H9 (cell line): ENCODE measurements at regions not wholly inside any gene's neighbourhood (a gene's known extent, or its start where the extent isn't known, plus 50 kb on each side); places are given as distances from the start of the nearest gene placed in this dataset.

ENCODE experiments used
- DNase-seq: peaks from one replicate; pipeline ENCODE4 v3.0.0-alpha.2; 2017
- H2AFZ ChIP-seq: one replicate; pipeline ENCODE4 v1.6.1; 2013; ENCODE audit warnings: mild to moderate bottlenecking, low read length, control low read depth, moderate library complexity
- H2AK5ac ChIP-seq: 2 replicates; pipeline ENCODE4 v1.6.1; 2013; ENCODE audit warnings: low read length, control low read depth, mixed read lengths; ENCODE audit not compliant: insufficient read length
- H2BK120ac ChIP-seq: one replicate; pipeline ENCODE4 v1.6.1; 2013; ENCODE audit warnings: low read depth, mild to moderate bottlenecking, low read length, control low read depth, inconsistent platforms; ENCODE audit not compliant: poor library complexity, severe bottlenecking
- H2BK12ac ChIP-seq: 2 replicates; pipeline ENCODE4 v1.6.1; 2013; ENCODE audit warnings: low read length, control low read depth, mixed read lengths, low read depth; ENCODE audit not compliant: insufficient read length
- H2BK15ac ChIP-seq: 2 replicates; pipeline ENCODE4 v1.6.1; 2013; ENCODE audit warnings: low read depth, low read length, control low read depth
- H2BK20ac ChIP-seq: one replicate; pipeline ENCODE4 v1.6.1; 2013; ENCODE audit warnings: low read depth, mild to moderate bottlenecking, low read length, control low read depth, inconsistent platforms; ENCODE audit not compliant: poor library complexity, severe bottlenecking
- H2BK5ac ChIP-seq: 2 replicates; pipeline ENCODE4 v1.6.1; 2013; ENCODE audit warnings: low read length, control low read depth, mixed read lengths; ENCODE audit not compliant: insufficient read length
- H3K14ac ChIP-seq: 2 replicates; pipeline ENCODE4 v1.6.1; 2013; ENCODE audit warnings: low read length, control low read depth; ENCODE audit not compliant: insufficient read depth
- H3K18ac ChIP-seq: 2 replicates; pipeline ENCODE4 v1.6.1; 2013; ENCODE audit warnings: low read depth, mild to moderate bottlenecking, mixed read lengths, low read length, control low read depth; ENCODE audit not compliant: insufficient read length
- H3K23ac ChIP-seq: 2 replicates; pipeline ENCODE4 v1.6.1; 2013; ENCODE audit warnings: low read length, control low read depth, mixed read lengths, low read depth; ENCODE audit not compliant: insufficient read length
- H3K23me2 ChIP-seq: 2 replicates; pipeline ENCODE4 v1.6.1; 2013; ENCODE audit warnings: low read depth, mild to moderate bottlenecking, mixed read lengths, low read length, control low read depth; ENCODE audit not compliant: insufficient read length, poor library complexity, severe bottlenecking
- H3K27ac ChIP-seq: 2 replicates; pipeline ENCODE4 v1.5.1; 2013; ENCODE audit warnings: low read length, control low read depth, mixed read lengths, low read depth; ENCODE audit not compliant: insufficient read length
- H3K27me3 ChIP-seq: 2 replicates; pipeline ENCODE4 v1.6.1; 2013; ENCODE audit warnings: low read length, control low read depth, inconsistent platforms; ENCODE audit not compliant: insufficient read depth
- H3K4ac ChIP-seq: 2 replicates; pipeline ENCODE4 v1.6.1; 2013; ENCODE audit warnings: low read depth, mild to moderate bottlenecking, control low read depth, inconsistent platforms, low read length, moderate library complexity
- H3K4me1 ChIP-seq: 2 replicates; pipeline ENCODE4 v1.6.1; 2013; ENCODE audit warnings: low read length, control low read depth, inconsistent platforms; ENCODE audit not compliant: insufficient read depth
- H3K4me2 ChIP-seq: 2 replicates; pipeline ENCODE4 v1.6.1; 2013; ENCODE audit warnings: low read length, control low read depth, mixed read lengths; ENCODE audit not compliant: insufficient read length, insufficient read depth
- H3K56ac ChIP-seq: 2 replicates; pipeline ENCODE4 v1.6.1; 2013; ENCODE audit warnings: low read depth, mild to moderate bottlenecking, mixed read lengths, low read length, control low read depth; ENCODE audit not compliant: insufficient read length
- H3K79me1 ChIP-seq: 2 replicates; pipeline ENCODE4 v1.6.1; 2013; ENCODE audit warnings: low read depth, mild to moderate bottlenecking, moderate library complexity, low read length, control low read depth, inconsistent platforms; ENCODE audit not compliant: insufficient read depth, poor library complexity, severe bottlenecking
- H3K79me2 ChIP-seq: 2 replicates; pipeline ENCODE4 v1.6.1; 2013; ENCODE audit warnings: low read length, control low read depth, inconsistent platforms; ENCODE audit not compliant: insufficient read depth
- H3K9ac ChIP-seq: 2 replicates; pipeline ENCODE4 v1.6.1; 2013; ENCODE audit warnings: low read length, control low read depth, mixed read lengths; ENCODE audit not compliant: insufficient read length; ENCODE audit errors: extremely low read depth
- H3K9me3 ChIP-seq: one replicate; pipeline ENCODE4 v1.6.1; 2013; ENCODE audit warnings: low read depth, low read length, inconsistent platforms; ENCODE audit not compliant: control insufficient read depth
- H3T11ph ChIP-seq: one replicate; pipeline ENCODE4 v1.6.1; 2013; ENCODE audit warnings: mild to moderate bottlenecking, low read length, control low read depth, inconsistent platforms
- H4K20me1 ChIP-seq: one replicate; pipeline ENCODE4 v1.6.1; 2013; ENCODE audit not compliant: control insufficient read depth, insufficient read length, insufficient read depth
- H4K5ac ChIP-seq: 2 replicates; pipeline ENCODE4 v1.6.1; 2013; ENCODE audit warnings: low read depth, mild to moderate bottlenecking, mixed read lengths, low read length, control low read depth; ENCODE audit not compliant: insufficient read length
- H4K8ac ChIP-seq: replicated peaks from 2 replicates; pipeline ENCODE4 v1.6.1; 2013; ENCODE audit warnings: low read length, control low read depth, mixed read lengths, low read depth; ENCODE audit not compliant: insufficient read length
- H4K91ac ChIP-seq: 2 replicates; pipeline ENCODE4 v1.6.1; 2013; ENCODE audit warnings: low read depth, mild to moderate bottlenecking, moderate library complexity, mixed read lengths, low read length, control low read depth; ENCODE audit not compliant: insufficient read length
- H3K27ac Mint-ChIP-seq, 3 experiments: 2 replicates in 2 of 3; 3 replicates in 1 of 3; pipeline ENCODE4 v1.8.0; 2020 to 2021; ENCODE audit warnings: mixed read lengths in 3 of 3, mild to moderate bottlenecking in 1 of 3, moderate library complexity in 1 of 3
- H3K27me3 Mint-ChIP-seq: 2 replicates; pipeline ENCODE4 v1.8.0; 2021; ENCODE audit warnings: low read depth, mild to moderate bottlenecking, moderate library complexity, mixed read lengths
- H3K36me3 Mint-ChIP-seq, 3 experiments: 2 replicates in 2 of 3; 3 replicates in 1 of 3; pipeline ENCODE4 v1.8.0; 2020 to 2021; ENCODE audit warnings: low read depth in 3 of 3, mixed read lengths in 3 of 3; ENCODE audit not compliant: insufficient read depth in 1 of 3
- H3K4me1 Mint-ChIP-seq, 2 experiments: 2 replicates each; pipeline ENCODE4 v1.8.0; 2020; ENCODE audit warnings: mixed read lengths in 2 of 2
- H3K4me3 Mint-ChIP-seq, 2 experiments: 2 replicates in 1 of 2; 3 replicates in 1 of 2; pipeline ENCODE4 v1.8.0; 2020 to 2021; ENCODE audit warnings: mild to moderate bottlenecking in 2 of 2, mixed read lengths in 2 of 2, moderate library complexity in 1 of 2
- H3K9me3 Mint-ChIP-seq, 2 experiments: 2 replicates in 1 of 2; 3 replicates in 1 of 2; pipeline ENCODE4 v1.8.0; 2020; ENCODE audit warnings: mild to moderate bottlenecking in 2 of 2, mixed read lengths in 2 of 2, moderate library complexity in 1 of 2
- CTCF ChIP-seq: fragments of 200-600 bp; sonication (generic); conservative IDR thresholded peaks from 3 replicates; pipeline ENCODE4 v1.8.0; 2021; ENCODE audit warnings: antibody characterized with exemption, mild to moderate bottlenecking
- WGBS: extraction: QIAGEN DNeasy Blood & Tissue Kit; methylation state at CpG from one replicate; pipeline ENCODE4 v1.1.7; 2013; ENCODE audit warnings: missing lambda C conversion rate, low lambda C conversion rate, mixed read lengths; ENCODE audit not compliant: insufficient read length; ENCODE audit errors: extremely low coverage; 5-methylcytosine and 5-hydroxymethylcytosine counted together

- H3K23me2 ChIP-seq = no peaks in the 10 kb centered on the region
- H3K79me1 ChIP-seq = no peaks in the 10 kb centered on the region
- no peak overlapping the region for H4K8ac ChIP-seq
- TF ChIP-seq CTCF = no peak
- no peak overlapping the region for H3K4me3 Mint-ChIP-seq
- H3K14ac ChIP-seq = no peak overlapping the region; the same call in 1 of the 2 replicates
- H3K4me2 ChIP-seq = no peak overlapping the region
- H3K4me1 ChIP-seq = 0 out of 2 replicates have a peak, but pooled peaks cover 2% of the 10 kb centered on the region
- WGBS = no CpG with 5 or more reads among the region's 6 CpGs
- no peak overlapping the region for H3K23ac ChIP-seq
- H2BK120ac ChIP-seq = no peak overlapping the region
- DNase-seq = no peak
- peaks cover 1% of the 10 kb centered on the region; the same call in 1 of the 2 replicates for H3K27me3 Mint-ChIP-seq
- H3K27ac ChIP-seq = no peak overlapping the region
- H4K5ac ChIP-seq = no peak overlapping the region
- H2AK5ac ChIP-seq = no peak overlapping the region
- H2AFZ ChIP-seq = no peak overlapping the region
- H2BK12ac ChIP-seq = no peak overlapping the region
- no peaks in the 10 kb centered on the region for H3K36me3 Mint-ChIP-seq
- no peaks in the 10 kb centered on the region for H3K9me3 ChIP-seq
- no peak overlapping the region for H2BK15ac ChIP-seq
- peaks cover 17 to 30% of the 10 kb centered on the region in 2 experiments for H3K4me1 Mint-ChIP-seq
- H4K91ac ChIP-seq = no peak overlapping the region
- H4K20me1 ChIP-seq = peaks cover 3% of the 10 kb centered on the region
- H3K9ac ChIP-seq = no peak overlapping the region
- H2BK5ac ChIP-seq = no peak overlapping the region
- H3K18ac ChIP-seq = no peak overlapping the region
- no peaks in the 10 kb centered on the region for H3K27me3 ChIP-seq
- H3K4ac ChIP-seq = no peak overlapping the region
- H3K79me2 ChIP-seq = no peaks in the 10 kb centered on the region
- H3K9me3 Mint-ChIP-seq = no peaks in the 10 kb centered on the region
- no peak overlapping the region; a peak in 1 of 7 replicates for H3K27ac Mint-ChIP-seq
- no peak overlapping the region for H3K56ac ChIP-seq
- no peak overlapping the region for H3T11ph ChIP-seq
- H2BK20ac ChIP-seq = no peak overlapping the region
These were observed 84.8 kb upstream of the ASB18 start for GRCh38 chr2:236348976-236349375.
